Renal cortex interstitium (tissue), 11 donors: ENCODE measurements at regions not wholly inside any gene's neighbourhood (a gene's known extent, or its start where the extent isn't known, plus 50 kb on each side); places are given as distances from the start of the nearest gene placed in this dataset.

Source experiments
- DNase-seq, 11 donors: peaks; one replicate each; pipeline ENCODE4 v3.0.0-alpha.2; 2013; ENCODE audit warnings: low read depth in 9 of 11, low spot score in 4 of 11; ENCODE audit errors: extremely low read depth in 1 of 11

DNA sequence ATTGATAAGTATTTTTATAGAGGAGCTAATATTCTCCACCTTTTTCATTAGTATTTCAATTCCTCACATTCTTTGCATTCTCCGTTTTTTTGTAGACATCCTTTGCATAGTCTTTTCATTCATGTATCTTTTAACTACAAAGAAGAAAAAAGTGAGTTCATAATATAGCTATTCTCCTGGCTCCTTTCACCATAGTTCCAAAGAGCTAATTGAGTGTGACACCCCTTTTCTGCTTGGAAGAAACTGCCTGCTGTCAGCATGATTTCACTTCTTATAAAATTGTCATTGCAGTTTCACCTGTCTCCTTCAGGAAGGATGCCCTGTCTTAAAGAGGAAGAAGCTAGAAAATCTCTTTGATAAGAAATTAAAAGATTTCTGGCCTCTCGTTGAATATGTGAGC lies 991.1 kb downstream of the KCNT2 start:
- no peak for DNase-seq

DNA sequence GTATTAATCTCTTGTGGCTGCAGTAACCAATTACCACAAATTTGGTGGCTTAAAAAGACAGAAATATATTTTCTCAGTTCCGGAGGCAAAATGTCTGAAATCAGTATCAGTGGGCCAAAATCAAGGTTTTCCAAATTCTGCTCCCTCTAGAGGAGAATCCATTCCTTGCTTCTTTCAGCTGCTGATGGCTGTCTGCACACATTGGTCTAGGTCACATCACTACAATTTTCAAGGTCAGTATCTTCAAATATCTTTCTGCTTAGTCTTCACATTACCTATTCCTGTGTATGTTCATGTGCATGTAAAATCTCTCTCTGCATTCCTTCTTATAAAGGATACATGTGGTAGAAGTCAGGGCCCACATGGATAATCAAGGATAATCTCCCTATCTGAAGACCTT lies 999.4 kb downstream of the KCNT2 start:
- DNase-seq, result no peak

DNA sequence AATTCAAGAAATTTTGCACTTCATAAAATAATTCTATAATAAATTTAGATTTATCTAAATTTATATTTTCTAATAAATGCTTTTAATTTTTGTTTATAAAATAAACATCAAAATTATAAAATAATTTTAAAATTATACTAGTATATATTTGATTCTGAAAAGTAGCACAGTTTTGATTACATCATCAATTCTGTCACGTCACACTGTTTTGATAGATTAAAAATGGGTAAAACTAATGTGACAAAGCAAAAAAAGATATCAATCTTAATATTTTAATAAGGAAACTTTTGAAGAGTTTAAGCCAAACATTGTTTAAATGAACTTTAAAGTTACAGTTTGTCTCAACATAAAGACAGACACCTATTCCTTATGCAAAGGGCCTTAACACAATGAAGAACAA lies 1001.8 kb downstream of the KCNT2 start:
- no peak for DNase-seq

DNA sequence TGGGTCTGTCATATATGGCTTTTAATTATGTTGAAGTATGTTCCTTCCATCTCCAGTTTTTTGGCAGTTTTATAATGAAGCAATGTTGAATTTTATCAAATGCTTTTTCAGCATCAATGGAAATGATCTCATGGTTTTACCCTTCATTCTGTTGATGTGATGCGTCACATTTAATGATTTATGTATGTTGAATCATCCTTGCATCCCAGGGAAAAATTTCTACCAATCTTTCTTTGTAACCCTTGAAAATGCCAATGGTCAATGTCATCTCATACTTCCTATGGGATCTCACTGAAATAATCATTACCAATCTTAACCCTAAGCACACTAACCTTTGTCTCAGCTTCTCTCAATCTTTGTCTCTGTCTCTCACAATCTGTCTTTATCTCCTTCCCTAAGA lies 1004.0 kb downstream of the KCNT2 start:
- no peak for DNase-seq

DNA sequence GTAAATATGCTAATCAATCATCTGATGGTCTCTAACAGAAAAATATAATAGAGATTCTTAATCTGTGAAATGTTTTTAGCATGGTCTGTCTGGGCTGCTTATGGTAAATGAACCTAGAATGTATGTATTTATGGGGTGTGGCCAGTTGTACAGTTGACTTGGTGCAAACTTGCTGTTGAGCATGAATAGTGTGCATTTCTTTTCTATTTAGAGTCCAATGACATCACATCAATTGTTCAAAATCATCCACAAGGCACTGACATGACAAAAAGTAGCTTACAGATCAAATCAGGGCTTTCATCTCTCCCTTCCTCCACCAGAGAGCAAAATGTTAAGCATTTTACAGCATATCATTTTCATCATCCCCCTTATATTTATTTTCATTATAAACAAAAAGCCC lies 1010.3 kb downstream of the KCNT2 start:
- DNase-seq, result no peak

DNA sequence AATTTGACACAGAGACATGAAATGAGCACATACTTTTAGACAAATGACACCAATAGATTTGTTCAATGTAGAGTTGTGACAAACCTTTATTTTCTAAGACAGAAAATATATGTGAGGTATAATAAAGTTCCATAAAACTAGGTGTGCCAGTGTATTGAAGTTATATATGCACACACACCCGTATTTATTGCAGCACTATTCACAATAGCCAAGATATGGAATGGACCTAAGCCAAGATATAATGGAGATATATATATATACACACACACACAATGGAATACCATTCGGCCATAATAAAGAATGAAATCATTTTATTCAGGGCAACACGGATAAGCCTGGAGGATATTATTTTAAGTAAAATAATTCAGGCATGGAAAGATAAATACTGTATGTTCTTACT lies 1013.5 kb downstream of the KCNT2 start:
- DNase-seq, result no peak

DNA sequence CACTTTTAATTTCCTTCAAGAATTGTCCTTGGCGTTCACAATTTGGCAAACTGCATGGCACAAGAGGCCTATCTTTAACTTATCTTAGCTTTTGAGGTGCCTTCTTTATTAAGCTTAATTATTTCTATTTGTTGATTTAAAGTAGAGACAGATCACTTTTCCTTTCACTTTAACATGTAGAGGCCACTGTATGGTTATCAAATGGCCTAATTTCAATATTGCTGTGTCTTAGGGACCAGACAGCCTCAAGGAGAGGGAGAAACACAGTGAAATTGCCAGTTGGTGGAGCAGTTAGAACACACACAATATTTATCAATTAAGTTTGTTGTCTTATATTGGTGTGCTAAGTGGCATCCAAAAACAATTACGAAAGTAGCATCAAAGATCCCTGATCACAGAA lies 1013.9 kb downstream of the KCNT2 start:
- no peak for DNase-seq

DNA sequence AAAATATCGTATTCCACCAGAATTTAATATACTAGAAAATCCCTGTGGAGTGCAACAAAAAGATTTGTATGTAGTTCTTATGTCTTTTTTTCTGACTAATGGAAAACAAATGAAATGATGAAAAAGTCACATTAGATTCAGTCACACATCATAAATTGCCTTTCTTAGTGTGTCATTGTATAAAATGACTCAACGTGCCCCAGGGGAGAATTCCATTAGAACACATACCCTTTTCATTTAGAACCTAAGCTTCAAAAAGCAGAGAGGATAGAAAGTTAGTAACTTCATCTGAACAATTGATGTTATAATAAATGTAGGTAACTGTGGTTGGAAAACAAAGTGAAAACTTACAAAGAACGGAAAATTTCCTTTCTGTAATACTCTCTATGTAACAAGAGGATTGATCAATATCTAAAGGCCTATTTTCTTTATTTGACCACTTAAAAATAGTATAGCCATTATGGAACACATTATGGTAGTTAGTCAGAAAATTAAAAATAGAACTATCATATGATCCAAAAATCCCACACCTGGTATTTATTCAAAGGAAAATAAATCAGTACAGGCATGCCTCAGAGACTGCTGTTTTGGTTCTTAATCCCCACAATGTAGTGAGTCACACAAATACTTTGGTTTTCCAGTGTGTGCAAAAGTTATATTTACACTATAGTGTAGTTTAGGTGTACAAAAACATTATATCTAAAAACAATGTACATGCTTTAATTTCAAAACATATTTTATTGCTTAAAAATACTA lies 1016.1 kb downstream of the KCNT2 start:
- peak in 5 of 11 donors; percentile 1 to 8 (median 4) for DNase-seq

DNA sequence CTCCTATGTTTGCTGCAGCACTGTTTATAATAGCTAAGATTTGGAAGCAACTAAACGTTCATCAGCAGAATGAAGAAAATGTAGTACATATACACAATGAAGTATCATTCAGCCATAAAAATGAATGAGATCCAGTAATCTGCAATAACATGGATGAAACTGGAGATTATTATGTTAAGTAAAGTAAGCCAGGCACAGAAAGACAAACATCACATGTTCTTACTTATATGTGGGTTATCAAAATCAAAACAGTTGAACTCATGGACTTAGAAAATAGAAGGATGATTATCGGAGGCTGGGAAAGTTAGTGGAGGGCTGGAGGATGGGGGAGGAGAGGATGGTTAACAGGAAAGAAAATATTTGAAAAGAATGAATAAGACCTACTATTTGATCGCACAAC lies 1017.6 kb downstream of the KCNT2 start:
- no peak for DNase-seq

DNA sequence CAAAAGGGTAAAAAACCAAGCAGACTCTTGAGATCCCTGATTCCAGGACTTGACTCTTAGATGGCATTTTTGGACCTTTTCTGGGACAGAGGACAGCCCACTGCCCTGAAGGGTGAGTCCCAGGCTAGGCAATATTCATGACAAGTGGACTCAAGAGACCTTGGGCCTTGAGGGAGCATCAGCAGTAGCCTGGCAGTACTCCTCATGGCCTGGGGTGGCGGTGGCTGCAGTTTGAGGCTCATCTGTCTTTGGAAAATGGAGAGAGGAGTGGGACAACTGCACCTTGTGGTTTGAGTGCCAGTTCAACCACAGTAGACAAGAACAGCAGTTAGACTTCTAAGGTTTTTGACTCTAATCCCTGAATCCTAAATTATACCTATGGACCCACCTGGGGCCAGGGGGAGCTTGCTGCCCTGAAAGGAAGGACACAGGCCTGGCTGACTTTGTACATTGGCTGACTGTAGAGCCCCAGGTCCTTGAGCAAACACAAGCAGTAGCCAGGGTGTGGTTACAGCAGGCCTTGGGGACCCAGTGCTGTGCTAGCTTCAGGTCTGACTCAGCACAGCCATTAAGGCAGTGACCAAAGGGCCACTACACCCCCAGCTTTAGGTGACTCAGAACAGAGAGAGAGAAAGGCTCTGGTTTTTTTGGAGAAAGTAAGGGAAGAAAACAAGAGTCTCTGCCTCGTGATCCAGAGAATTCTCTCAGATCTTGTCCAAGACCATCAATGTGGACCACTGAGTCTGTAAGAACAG lies 1023.2 kb downstream of the KCNT2 start:
- DNase-seq, result no peak

DNA sequence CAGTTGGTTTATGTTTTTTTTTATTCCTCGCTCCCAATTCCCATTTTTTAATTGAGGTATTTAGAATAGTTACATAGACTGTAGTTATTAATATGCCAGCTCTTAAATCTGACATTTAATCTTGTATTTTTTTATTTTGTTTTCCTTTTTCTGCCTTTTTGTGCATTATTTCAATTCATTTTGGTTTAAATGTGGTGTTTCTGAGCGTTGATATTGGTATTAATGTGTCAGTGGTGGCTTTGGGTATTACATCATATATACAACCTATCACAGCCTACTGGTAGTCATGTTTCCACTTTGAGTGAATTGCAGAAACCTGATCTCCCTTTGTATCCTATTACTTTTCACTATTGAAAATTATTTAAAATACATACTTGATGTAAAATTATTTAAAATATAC lies 1027.3 kb downstream of the KCNT2 start:
- no peak for DNase-seq

DNA sequence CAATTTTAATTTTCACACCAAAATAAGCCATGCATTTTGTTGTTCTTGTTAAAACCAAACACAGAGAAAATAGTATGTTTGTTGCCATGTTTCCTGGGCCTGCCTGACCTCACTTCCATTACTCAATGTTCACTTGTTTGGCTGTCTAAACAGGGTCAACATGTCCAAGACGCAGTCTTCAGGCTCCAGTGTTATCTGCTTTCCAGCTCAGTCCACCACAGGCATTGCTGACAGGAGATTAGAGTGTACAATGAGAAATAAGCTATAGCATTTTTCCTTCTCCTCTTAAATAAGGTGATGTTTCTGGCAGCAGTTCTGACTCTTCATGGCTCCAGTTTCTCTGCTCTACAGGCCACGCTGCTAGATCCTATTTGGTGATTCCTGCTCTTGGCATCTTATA lies 1030.5 kb downstream of the KCNT2 start:
- DNase-seq, result no peak

DNA sequence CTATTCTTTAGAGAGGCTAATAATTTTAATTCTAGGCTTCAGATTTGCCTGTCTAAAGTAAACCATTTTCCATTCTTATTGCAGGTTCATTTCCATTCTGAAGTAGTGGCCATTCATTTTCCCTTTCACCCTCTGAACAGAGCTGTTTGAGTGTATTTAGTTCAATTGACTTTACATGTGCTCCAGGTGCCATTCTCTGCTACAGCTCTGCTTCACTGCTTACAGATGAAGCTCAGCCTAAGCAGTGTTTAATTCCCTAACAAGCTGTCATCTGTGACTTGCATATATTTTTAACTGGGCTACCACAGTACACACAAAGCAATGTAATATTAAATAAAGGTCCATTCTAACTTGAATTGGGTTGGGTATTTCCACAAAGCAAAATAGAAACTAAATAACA lies 1031.6 kb downstream of the KCNT2 start:
- no peak for DNase-seq

DNA sequence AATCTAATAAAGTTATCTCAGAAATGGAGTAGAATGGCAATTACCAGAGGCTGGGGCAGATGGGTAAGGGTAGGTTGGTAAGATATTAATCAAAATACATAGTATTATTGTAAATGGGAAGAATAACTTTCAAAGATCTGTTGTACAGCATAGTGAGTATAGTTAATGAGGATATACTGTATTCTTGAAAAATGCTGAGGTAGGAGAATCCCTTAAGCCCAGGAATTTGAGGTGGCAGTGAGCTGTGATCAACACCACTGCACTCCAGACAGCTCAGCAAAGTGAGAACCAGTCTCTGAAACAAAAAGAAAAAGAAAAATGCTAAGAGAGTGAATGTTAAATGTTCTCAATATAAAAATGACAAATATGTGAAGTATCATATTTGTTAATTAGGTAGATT lies 1033.7 kb downstream of the KCNT2 start:
- no peak for DNase-seq

DNA sequence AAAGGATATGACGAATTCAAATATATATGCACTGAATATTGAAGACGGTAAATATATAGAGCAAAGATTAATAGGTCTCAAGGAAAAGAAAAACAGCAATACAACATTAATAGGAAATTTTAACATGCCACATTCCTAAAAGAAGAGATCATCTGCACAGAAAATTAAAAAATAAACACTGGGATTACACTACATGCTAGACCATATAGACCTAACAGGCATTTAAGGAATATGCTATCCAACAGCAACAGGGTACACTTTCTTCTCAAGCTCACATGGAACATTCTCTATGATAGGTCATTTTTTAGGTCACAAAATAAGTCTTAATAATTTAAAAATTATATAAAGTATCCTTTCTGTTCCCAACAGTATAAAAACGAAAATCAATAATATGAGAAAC lies 1038.3 kb downstream of the KCNT2 start:
- no peak for DNase-seq

DNA sequence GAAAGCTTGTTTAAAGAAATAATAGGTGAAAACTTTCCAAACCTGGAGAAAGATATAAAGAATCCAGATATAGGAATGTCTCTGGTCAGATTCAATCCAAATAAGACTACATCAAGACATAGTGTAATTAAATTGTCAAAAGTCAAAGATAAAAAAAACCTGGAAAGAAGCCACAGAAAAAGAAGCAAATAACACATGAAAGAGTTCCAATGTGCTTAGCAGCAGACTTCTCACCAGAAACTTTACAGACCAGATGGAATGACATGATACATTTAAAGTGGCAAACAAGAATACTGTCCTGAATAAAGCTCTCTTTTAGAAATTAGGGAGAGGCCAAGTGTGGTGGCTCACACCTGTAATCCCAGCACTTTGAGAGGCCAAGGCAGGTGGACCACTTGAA lies 1039.9 kb downstream of the KCNT2 start:
- DNase-seq, result no peak

DNA sequence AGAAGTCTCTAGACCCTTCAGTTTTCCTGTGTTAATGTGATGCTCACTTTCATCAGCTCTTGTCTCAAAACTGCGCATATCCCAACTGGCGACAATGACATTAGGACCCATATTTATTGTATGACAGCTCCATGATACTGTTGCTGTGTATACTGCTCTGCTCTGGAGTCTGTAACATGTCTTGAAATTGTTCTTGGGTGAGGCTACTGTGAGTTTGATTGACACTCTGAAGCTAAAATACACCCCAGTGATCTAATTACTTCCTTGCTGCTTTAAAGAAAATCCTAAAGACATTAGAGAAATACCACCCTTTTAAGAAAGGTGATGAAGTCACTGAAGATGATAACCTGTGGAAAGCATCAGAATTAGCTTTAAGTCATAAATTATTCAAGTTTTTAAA lies 1046.2 kb downstream of the KCNT2 start:
- DNase-seq, result no peak

DNA sequence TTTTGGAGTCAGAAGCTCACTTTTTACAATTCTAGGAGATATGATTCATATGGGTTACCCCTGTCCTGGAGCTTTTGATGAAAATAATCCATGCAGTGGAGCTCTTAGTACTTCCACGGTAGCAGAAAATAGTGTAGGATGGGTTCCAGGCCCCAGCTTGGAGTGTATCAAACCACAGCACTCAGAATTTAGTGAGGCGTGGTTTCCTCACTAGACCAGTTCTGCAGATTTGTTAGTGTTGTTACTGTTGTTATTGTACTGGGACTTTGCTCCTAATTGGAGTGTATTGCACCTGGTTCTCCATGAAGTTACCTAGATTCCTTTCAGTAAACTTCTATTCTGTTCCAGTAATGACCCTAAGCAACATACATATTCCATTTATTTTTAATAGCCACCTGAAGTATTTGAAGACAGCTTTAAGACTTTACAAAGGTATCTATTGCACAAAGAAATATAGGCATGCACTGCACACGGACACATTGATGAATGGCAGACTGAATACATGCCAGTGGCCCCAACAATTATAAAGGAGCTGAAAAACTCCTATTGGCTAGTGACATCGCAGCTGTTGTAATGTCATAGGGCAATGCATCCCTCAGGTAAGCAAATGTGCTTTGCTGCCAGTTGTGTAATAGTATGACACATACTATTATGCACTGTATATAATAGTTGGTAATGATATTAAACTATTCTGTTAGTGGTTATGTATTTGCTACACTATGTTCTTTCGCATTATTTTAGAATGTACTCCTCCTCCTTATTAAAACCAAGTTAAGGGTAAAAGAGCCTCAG lies 1058.0 kb downstream of the KCNT2 start:
- no peak for DNase-seq

DNA sequence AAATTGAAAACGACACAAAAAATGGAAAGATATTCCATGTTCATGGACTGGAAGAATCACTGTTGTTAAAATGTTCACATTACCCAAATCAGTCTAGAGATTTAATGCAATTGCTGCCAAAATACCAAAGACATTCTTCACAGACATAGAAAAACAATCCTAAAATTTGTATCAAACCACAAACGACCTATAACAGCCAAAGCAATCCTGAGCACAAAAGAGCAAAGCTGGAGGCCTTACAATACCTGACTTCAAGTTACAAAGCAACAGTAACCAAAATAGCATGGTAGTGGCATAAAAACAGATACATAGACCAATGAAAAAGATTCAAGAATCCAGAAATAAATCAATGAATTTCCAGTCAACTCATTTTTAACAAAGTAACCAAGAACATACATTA lies 1077.3 kb downstream of the KCNT2 start:
- no peak for DNase-seq

DNA sequence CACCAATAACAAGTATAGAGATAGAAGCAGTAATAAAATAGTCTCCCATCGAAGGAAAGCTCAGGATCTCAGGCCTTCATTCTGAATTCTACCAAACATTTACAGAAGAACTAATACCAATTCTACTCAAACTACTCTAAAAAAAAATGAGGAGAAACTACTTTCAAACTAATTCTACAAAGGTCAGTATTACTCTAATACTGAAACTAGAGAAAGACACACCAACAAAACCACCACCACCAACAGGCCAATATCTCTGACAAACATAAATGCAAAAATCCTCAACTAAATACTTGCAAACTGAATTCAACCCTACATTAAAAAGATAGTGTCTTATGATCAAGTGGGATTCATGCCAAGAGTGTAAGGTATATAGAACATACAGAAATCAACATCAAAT lies 1078.4 kb downstream of the KCNT2 start:
- no peak for DNase-seq
